Neural progenitor cell (in vitro differentiated cells): ENCODE measurements at regions not wholly inside any gene's neighbourhood (a gene's known extent, or its start where the extent isn't known, plus 50 kb on each side); places are given as distances from the start of the nearest gene placed in this dataset.
A peak's percentile ranks its signal among the peaks of the same experiment; 100 is the strongest.
"Not testable (repeated sequence)": the region's sequence is repeated elsewhere in the genome, so short reads cannot be mapped to it uniquely, and the experiment has no call there.

Experiments used
- DNase-seq: peaks from one replicate; pipeline ENCODE4 v3.0.0-alpha.2; 2016; ENCODE audit warnings: low spot score
- H2AFZ ChIP-seq: fragments of 200-600 bp; sonication (generic); replicated peaks from 2 replicates; pipeline ENCODE4 v1.6.1; 2016; ENCODE audit warnings: antibody characterized with exemption
- H3F3A ChIP-seq: fragments of 200-600 bp; sonication (generic); 2 replicates; pipeline ENCODE4 v1.6.1; 2016; ENCODE audit warnings: antibody characterized with exemption, low read depth
- H3K27ac ChIP-seq: fragments of 200-600 bp; sonication (generic); 2 replicates; pipeline ENCODE4 v1.5.1; 2016; ENCODE audit warnings: mild to moderate bottlenecking
- H3K27me3 ChIP-seq: fragments of 200-600 bp; sonication (generic); 2 replicates; pipeline ENCODE4 v1.6.1; 2016; ENCODE audit warnings: mild to moderate bottlenecking, moderate library complexity
- H3K36me3 ChIP-seq: fragments of 200-600 bp; sonication (generic); 2 replicates; pipeline ENCODE4 v1.5.1; 2016
- H3K4me1 ChIP-seq: fragments of 200-600 bp; sonication (generic); 2 replicates; pipeline ENCODE4 v1.6.1; 2016; ENCODE audit warnings: mixed run types
- H3K4me2 ChIP-seq: fragments of 200-600 bp; sonication (generic); 2 replicates; pipeline ENCODE4 v1.6.1; 2016
- H3K4me3 ChIP-seq: fragments of 200-600 bp; sonication (generic); 2 replicates; pipeline ENCODE4 v1.5.1; 2016
- H3K79me2 ChIP-seq: fragments of 200-600 bp; sonication (generic); 2 replicates; pipeline ENCODE4 v1.6.1; 2016; ENCODE audit warnings: low read depth
- H3K9ac ChIP-seq: fragments of 200-600 bp; sonication (generic); 2 replicates; pipeline ENCODE4 v1.6.1; 2016
- H3K9me3 ChIP-seq: fragments of 200-600 bp; sonication (generic); 2 replicates; pipeline ENCODE4 v1.5.1; 2016; ENCODE audit warnings: low read depth
- H4K20me1 ChIP-seq: fragments of 200-600 bp; sonication (generic); 2 replicates; pipeline ENCODE4 v1.6.1; 2016; ENCODE audit warnings: low read depth
- H3K27ac Mint-ChIP-seq: 3 replicates; pipeline ENCODE4 v1.8.0; 2021; ENCODE audit warnings: mixed read lengths
- H3K27me3 Mint-ChIP-seq: 2 replicates; pipeline ENCODE4 v1.8.0; 2022; ENCODE audit warnings: low read depth, mild to moderate bottlenecking, inconsistent platforms, moderate library complexity, mixed read lengths; ENCODE audit not compliant: insufficient read depth
- H3K36me3 Mint-ChIP-seq: 3 replicates; pipeline ENCODE4 v1.8.0; 2021; ENCODE audit warnings: mixed read lengths
- H3K4me1 Mint-ChIP-seq: 3 replicates; pipeline ENCODE4 v1.8.0; 2021; ENCODE audit warnings: mixed read lengths
- H3K4me3 Mint-ChIP-seq: 3 replicates; pipeline ENCODE4 v1.8.0; 2021; ENCODE audit warnings: mild to moderate bottlenecking, moderate library complexity, mixed read lengths
- H3K9me3 Mint-ChIP-seq: 3 replicates; pipeline ENCODE4 v1.8.0; 2020; ENCODE audit warnings: mixed read lengths
- EZH2 ChIP-seq: fragments of 200-600 bp; sonication (generic); IDR thresholded peaks from 2 replicates; pipeline ENCODE4 v1.6.1; 2017; ENCODE audit warnings: antibody characterized with exemption, mild to moderate bottlenecking, moderate library complexity
- EZH2phosphoT487 ChIP-seq: fragments of 200-600 bp; sonication (generic); IDR thresholded peaks from 2 replicates; pipeline ENCODE4 v1.6.1; 2017; ENCODE audit warnings: antibody characterized with exemption
- TF ChIP-seq, protein P1 (sequence below): fragments of 200-600 bp; sonication (generic); IDR thresholded peaks from 2 replicates; pipeline ENCODE4 v1.5.1; 2017; ENCODE audit warnings: antibody characterized with exemption, mild to moderate bottlenecking

DNA sequence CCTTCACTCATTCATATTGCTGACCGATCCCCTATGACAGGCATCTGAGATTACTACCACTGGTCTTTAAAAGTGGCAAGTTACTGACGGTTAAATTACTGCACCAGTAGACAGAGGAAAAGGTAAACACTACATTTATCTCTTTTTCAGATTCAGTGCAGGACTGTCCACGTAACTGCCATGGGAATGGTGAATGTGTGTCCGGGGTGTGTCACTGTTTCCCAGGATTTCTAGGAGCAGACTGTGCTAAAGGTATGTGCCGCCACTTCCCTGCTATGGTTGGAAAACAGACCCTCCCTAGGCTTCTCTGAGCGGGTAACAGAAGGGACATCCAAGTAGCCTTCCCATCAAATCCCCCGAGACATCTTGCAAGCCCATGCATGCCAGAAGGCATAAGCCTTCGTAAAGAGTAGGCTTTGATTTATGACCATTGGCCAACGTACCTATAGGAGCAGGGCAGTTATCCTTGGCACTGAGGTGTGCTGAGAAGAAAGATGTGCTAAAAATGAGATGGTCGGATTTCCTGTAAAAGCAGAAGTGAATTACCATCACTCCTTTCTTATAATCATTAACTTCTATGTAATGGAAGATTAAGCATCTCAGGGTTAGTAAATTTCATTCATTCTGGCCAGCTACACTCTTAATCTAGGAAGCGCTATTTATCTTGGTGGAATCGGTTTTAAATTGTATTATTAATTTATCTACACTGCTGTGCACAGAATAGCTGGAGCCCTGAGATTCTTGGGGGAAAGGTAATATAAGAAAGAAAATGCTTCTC, 193.4 kb upstream of the WWC1 start:
- no peaks in the 10 kb centered on the region for H3F3A ChIP-seq
- H4K20me1 ChIP-seq, result no peaks in the 10 kb centered on the region
- no peaks in the 10 kb centered on the region for H3K36me3 ChIP-seq
- Mint-ChIP-seq H3K4me3 (no peak overlapping the region), H3K9me3 (no peaks in the 10 kb centered on the region), H3K4me1 (peaks cover 2% of the 10 kb centered on the region), H3K27me3 (peaks cover 3% of the 10 kb centered on the region), H3K27ac (peak overlapping the region; percentile 73), H3K36me3 (peaks cover 26% of the 10 kb centered on the region)
- H3K4me1 ChIP-seq, result no peaks in the 10 kb centered on the region
- no peak overlapping the region for H2AFZ ChIP-seq
- no peak overlapping the region for H3K27ac ChIP-seq
- no peak overlapping the region for H3K4me3 ChIP-seq
- TF ChIP-seq EZH2phosphoT487, result no peak
- TF ChIP-seq, protein P1, sequence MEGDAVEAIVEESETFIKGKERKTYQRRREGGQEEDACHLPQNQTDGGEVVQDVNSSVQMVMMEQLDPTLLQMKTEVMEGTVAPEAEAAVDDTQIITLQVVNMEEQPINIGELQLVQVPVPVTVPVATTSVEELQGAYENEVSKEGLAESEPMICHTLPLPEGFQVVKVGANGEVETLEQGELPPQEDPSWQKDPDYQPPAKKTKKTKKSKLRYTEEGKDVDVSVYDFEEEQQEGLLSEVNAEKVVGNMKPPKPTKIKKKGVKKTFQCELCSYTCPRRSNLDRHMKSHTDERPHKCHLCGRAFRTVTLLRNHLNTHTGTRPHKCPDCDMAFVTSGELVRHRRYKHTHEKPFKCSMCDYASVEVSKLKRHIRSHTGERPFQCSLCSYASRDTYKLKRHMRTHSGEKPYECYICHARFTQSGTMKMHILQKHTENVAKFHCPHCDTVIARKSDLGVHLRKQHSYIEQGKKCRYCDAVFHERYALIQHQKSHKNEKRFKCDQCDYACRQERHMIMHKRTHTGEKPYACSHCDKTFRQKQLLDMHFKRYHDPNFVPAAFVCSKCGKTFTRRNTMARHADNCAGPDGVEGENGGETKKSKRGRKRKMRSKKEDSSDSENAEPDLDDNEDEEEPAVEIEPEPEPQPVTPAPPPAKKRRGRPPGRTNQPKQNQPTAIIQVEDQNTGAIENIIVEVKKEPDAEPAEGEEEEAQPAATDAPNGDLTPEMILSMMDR, result no peak
- no peak for TF ChIP-seq EZH2
- no peak for DNase-seq
- H3K27me3 ChIP-seq, result no peaks in the 10 kb centered on the region
- no peak overlapping the region for H3K4me2 ChIP-seq
- no peak overlapping the region for H3K9ac ChIP-seq
- no peaks in the 10 kb centered on the region for H3K79me2 ChIP-seq
- no peaks in the 10 kb centered on the region for H3K9me3 ChIP-seq

DNA sequence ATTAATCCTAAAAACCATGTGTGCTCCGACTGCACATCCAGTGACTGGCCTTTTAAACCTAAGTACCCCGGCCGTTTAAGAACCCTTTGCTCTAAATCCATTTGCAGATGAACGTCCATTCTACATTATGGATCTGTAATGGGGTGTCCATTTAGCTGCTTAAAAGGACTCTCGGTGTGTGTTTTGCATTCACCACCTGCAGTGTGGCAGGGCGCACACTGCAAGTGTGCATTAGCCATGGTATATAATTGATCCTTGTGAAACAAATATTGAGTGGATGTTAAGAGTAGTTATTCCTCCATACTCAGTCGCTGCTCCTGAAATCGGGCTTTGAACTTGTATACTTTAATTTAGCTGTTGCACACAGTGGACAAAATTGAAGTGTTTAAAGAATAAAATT, 190.1 kb upstream of the WWC1 start:
- Histone ChIP-seq H3K4me3 (no peak overlapping the region), H3K4me2 (no peak overlapping the region)

DNA sequence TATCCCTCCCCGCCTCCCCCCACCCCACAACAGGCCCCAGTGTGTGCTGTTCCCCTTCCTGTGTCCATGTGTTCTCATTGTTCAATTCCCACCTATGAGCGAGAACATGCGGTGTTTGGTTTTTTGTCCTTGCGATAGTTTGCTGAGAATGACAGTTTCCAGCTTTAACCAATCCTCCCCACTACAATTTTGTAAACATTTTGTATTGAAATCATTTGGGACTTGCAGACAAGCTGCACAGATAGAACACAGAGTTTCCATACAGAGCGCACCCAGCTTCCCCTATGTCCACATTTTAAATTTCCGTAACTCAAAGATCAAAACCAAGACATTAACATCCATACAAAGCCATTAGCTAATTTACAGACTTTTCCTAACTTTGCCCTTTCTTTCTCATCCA, 188.4 kb upstream of the WWC1 start:
- peaks cover 14% of the 10 kb centered on the region for H3K36me3 Mint-ChIP-seq
- not testable (repeated sequence) for H2AFZ ChIP-seq, H3K9me3 Mint-ChIP-seq

More for the DNA sequence above, 190.1 kb upstream of the WWC1 start:
- Mint-ChIP-seq H3K9me3 (no peaks in the 10 kb centered on the region), H3K4me1 (peaks cover 32% of the 10 kb centered on the region), H3K4me3 (no peak overlapping the region), H3K36me3 (peaks cover 14% of the 10 kb centered on the region), H3K27me3 (peaks cover 6% of the 10 kb centered on the region), H3K27ac (no peak overlapping the region)
- TF ChIP-seq, protein P1, result no peak
- TF ChIP-seq EZH2 (no peak), EZH2phosphoT487 (no peak)
- H3K79me2 ChIP-seq, result no peaks in the 10 kb centered on the region
- peaks cover 24% of the 10 kb centered on the region for H3K4me1 ChIP-seq
- H3K9me3 ChIP-seq, result no peaks in the 10 kb centered on the region
- no peak overlapping the region for H3K27ac ChIP-seq
- no peaks in the 10 kb centered on the region for H3K36me3 ChIP-seq
- H3K9ac ChIP-seq, result no peak overlapping the region
- peaks cover 6% of the 10 kb centered on the region for H3F3A ChIP-seq
- H3K27me3 ChIP-seq, result no peaks in the 10 kb centered on the region
- DNase-seq, result no peak
- H4K20me1 ChIP-seq, result no peaks in the 10 kb centered on the region
- no peak overlapping the region for H2AFZ ChIP-seq

DNA sequence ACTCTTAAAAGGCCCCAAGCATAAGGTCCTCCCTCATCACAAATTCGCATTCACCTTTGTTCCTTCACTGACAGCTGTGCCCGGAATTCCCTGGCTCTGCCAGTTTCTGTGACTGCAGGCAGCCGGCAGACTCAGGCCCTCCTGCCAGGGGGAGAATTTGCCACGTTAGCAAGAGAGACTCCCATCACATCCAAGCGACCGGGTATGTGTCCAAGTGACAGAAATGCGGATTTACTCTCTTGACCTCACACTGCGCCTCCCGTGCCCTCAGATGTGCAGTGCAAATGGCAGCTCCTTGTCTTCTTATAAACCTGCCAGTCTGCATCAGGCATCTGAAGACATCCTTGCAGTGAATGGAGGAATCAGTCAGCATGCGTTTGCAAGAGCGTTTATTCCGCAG, 187.1 kb upstream of the WWC1 start:
- Histone ChIP-seq H3F3A (peaks cover 6% of the 10 kb centered on the region), H3K36me3 (no peaks in the 10 kb centered on the region), H3K9ac (no peak overlapping the region), H3K4me3 (no peak overlapping the region), H3K4me2 (no peak overlapping the region), H3K27me3 (no peaks in the 10 kb centered on the region), H3K4me1 (peaks cover 34% of the 10 kb centered on the region), H3K27ac (no peak overlapping the region), H3K79me2 (no peaks in the 10 kb centered on the region), H2AFZ (peak overlapping the region; percentile 32), H4K20me1 (no peaks in the 10 kb centered on the region), H3K9me3 (no peaks in the 10 kb centered on the region)
- peak overlapping the region; percentile 20 for H3K27ac Mint-ChIP-seq
- no peak for DNase-seq
- no peaks in the 10 kb centered on the region for H3K9me3 Mint-ChIP-seq
- H3K4me1 Mint-ChIP-seq, result peaks cover 53% of the 10 kb centered on the region
- TF ChIP-seq EZH2phosphoT487 (no peak), EZH2 (no peak)
- TF ChIP-seq, protein P1, result no peak
- H3K4me3 Mint-ChIP-seq, result no peak overlapping the region
- peaks cover 8% of the 10 kb centered on the region for H3K36me3 Mint-ChIP-seq
- H3K27me3 Mint-ChIP-seq, result peaks cover 8% of the 10 kb centered on the region

More for the DNA sequence above, 188.4 kb upstream of the WWC1 start:
- not testable (repeated sequence) for H3K4me2 ChIP-seq, H3K27ac ChIP-seq, H3K27me3 Mint-ChIP-seq, H3F3A ChIP-seq, H3K36me3 ChIP-seq, H4K20me1 ChIP-seq, H3K27ac Mint-ChIP-seq, H3K27me3 ChIP-seq, DNase-seq, H3K79me2 ChIP-seq, H3K9ac ChIP-seq, H3K9me3 ChIP-seq, H3K4me3 ChIP-seq, H3K4me3 Mint-ChIP-seq
- peaks cover 29% of the 10 kb centered on the region for H3K4me1 ChIP-seq
- peaks cover 47% of the 10 kb centered on the region for H3K4me1 Mint-ChIP-seq
